Immature natural killer cell (primary cell): ENCODE measurements at regions not wholly inside any gene's neighbourhood (a gene's known extent, or its start where the extent isn't known, plus 50 kb on each side); places are given as distances from the start of the nearest gene placed in this dataset.

Experiments used
- DNase-seq, 3 donors: peaks; one replicate each; pipeline ENCODE4 v3.0.0; 2022; ENCODE audit warnings: mixed read lengths in 1 of 3
- H3K27ac Mint-ChIP-seq, 6 donors: one replicate each; pipeline ENCODE4 v1.8.0; 2020; ENCODE audit warnings: mixed read lengths in 6 of 6, mild to moderate bottlenecking in 5 of 6, inconsistent platforms in 4 of 6, moderate library complexity in 3 of 6
- H3K27me3 Mint-ChIP-seq, 3 donors: one replicate each; pipeline ENCODE4 v1.8.0; 2020 to 2021; ENCODE audit warnings: low read depth in 3 of 3, mild to moderate bottlenecking in 3 of 3, mixed read lengths in 3 of 3, moderate library complexity in 3 of 3, inconsistent platforms in 1 of 3
- H3K36me3 Mint-ChIP-seq, 3 donors: one replicate each; pipeline ENCODE4 v1.8.0; 2020; ENCODE audit warnings: mixed read lengths in 3 of 3, inconsistent platforms in 2 of 3, mild to moderate bottlenecking in 2 of 3
- H3K4me1 Mint-ChIP-seq, 2 donors: one replicate each; pipeline ENCODE4 v1.8.0; 2020; ENCODE audit warnings: inconsistent platforms in 2 of 2, mild to moderate bottlenecking in 2 of 2, mixed read lengths in 2 of 2, moderate library complexity in 1 of 2
- H3K4me3 Mint-ChIP-seq, 5 donors: one replicate each; pipeline ENCODE4 v1.8.0; 2020; ENCODE audit warnings: mild to moderate bottlenecking in 5 of 5, mixed read lengths in 5 of 5, inconsistent platforms in 3 of 5, moderate library complexity in 3 of 5
- H3K9me3 Mint-ChIP-seq, 6 donors: one replicate each; pipeline ENCODE4 v1.8.0; 2020; ENCODE audit warnings: mild to moderate bottlenecking in 6 of 6, mixed read lengths in 6 of 6, inconsistent platforms in 4 of 6, moderate library complexity in 3 of 6

DNA sequence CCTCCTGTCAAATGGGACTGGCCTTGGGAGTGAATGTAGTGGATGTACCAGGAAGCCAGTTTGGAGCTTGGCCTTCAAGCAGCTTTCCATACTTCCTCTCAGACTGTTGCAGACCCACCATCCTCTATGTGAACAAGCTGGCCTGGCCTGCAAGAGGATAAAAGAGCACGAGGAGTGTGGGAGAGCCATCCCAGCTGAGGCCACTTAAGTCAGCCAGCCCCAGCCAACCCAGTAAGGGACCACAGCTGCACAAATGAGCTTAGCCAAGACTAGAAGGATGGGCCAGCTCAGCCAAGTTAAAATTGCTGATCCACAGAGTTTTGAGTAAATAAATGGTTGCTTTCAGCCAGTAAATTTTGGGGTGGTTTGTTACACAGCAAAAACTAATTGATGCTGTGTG is 156.9 kb upstream of the SOX4 start:
- Mint-ChIP-seq H3K9me3 (no peaks in the 10 kb centered on the region), H3K4me1 (peaks cover 37 to 41% of the 10 kb centered on the region in 2 donors), H3K27ac (peak overlapping the region in 1 of 6 donors; percentile 51), H3K36me3 (peaks cover 0 to 4% (median 0%) of the 10 kb centered on the region in 3 donors), H3K27me3 (peaks cover 0 to 2% (median 1%) of the 10 kb centered on the region in 3 donors), H3K4me3 (no peak overlapping the region)
- DNase-seq, result no peak

DNA sequence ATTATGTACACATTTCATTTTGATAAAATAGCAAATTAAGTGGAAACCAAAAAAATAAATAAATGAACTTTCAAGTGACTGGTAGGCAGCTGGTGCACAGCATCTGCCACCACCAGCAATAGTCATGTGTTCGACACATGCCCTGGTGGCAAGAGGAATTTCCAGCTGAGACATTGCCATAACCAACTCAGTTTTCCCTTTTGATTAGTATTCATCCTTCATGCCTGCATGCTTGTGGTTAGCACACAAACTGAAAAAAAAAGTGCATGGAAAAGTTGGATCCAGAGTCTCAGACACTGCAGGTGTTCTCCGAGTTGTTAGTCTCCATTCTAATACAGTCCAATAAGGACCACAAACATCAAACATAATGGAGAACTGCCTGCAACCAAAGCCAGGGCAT is 156.0 kb upstream of the SOX4 start:
- Mint-ChIP-seq H3K4me1 (peaks cover 38 to 41% of the 10 kb centered on the region in 2 donors), H3K27ac (peak overlapping the region in 1 of 6 donors; percentile 49), H3K27me3 (peaks cover 0 to 2% (median 1%) of the 10 kb centered on the region in 3 donors), H3K36me3 (no peaks in the 10 kb centered on the region), H3K4me3 (peak overlapping the region in 3 of 5 donors; percentile 64 to 76 (median 70)), H3K9me3 (no peaks in the 10 kb centered on the region)
- DNase-seq, result no peak

DNA sequence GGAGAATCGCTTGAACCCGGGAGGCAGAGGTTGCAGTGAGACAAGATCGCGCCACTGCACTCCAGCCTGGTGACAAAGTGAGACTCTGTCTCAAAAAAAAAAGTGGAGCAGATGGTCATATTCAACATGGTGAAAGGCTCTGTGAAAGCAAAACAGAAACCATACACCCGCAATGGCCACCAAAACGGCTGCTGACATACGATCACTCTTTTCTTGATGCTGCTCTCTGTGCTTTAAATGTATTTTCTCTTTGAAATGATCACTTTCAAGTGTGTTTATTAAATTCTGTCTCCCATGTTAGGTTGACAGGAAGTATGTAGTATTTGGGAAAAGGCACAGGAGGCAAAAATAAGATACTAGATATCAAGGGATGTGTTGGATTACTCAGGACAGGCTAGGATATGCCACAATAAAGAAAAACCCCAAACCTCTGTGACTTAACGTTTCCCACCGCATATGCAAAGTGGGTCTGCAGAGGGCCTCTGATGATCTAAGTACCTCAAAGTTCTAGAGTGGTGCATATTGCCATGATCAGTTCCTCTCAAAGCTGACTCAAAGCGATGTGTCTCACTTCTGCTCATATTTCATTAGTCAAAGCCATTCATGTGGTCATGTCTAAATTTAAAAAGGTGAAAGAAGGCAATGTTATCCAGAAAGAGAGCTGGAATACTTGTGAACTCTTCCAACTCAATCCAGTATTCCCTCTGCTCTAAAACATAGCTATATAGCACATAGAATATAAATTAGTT is 155.1 kb upstream of the SOX4 start:
- H3K4me1 Mint-ChIP-seq, result peaks cover 38 to 41% of the 10 kb centered on the region in 2 donors
- H3K9me3 Mint-ChIP-seq, result no peaks in the 10 kb centered on the region
- H3K36me3 Mint-ChIP-seq, result no peaks in the 10 kb centered on the region
- DNase-seq, result peak; percentile 20 to 42 (median 24)
- peaks cover 0 to 3% (median 2%) of the 10 kb centered on the region in 3 donors for H3K27me3 Mint-ChIP-seq
- peak overlapping the region; percentile 74 to 86 (median 82) for H3K27ac Mint-ChIP-seq
- H3K4me3 Mint-ChIP-seq, result peak overlapping the region; percentile 40 to 76 (median 70)

DNA sequence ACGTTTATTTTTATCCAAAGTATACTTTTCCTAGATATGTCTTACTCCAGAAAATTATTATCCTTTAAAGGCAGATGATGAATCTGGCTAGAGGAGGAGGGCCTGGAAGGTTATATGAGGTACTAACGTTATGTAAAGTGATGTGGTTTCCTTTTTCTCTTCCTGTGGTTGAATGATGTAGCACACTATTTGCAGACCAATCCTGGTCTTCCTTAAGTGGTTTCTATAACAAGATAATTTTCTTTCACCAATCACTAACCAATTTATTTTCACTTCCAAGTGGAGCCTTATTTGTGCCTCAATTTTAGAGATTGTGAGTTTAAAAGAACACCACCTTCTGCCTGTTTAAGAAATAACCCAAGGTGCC is 154.6 kb upstream of the SOX4 start:
- peaks cover 0 to 3% (median 2%) of the 10 kb centered on the region in 3 donors for H3K27me3 Mint-ChIP-seq
- peak overlapping the region in 4 of 5 donors; percentile 64 to 76 (median 71) for H3K4me3 Mint-ChIP-seq
- peaks cover 38 to 41% of the 10 kb centered on the region in 2 donors for H3K4me1 Mint-ChIP-seq
- DNase-seq, result peak; percentile 14 to 18 (median 17)
- no peaks in the 10 kb centered on the region for H3K9me3 Mint-ChIP-seq
- no peaks in the 10 kb centered on the region for H3K36me3 Mint-ChIP-seq
- peak overlapping the region in 5 of 6 donors; percentile 41 to 86 (median 74) for H3K27ac Mint-ChIP-seq

GRCh38 chr6:21441386-21441785 is 152.2 kb upstream of the SOX4 start:
- peak in 1 of 3 donors; percentile 2 for DNase-seq
- no peak overlapping the region for H3K27ac Mint-ChIP-seq
- no peak overlapping the region for H3K4me3 Mint-ChIP-seq
- H3K36me3 Mint-ChIP-seq, result no peaks in the 10 kb centered on the region
- peaks cover 0 to 4% (median 3%) of the 10 kb centered on the region in 3 donors for H3K27me3 Mint-ChIP-seq
- H3K9me3 Mint-ChIP-seq, result no peaks in the 10 kb centered on the region
- peaks cover 38 to 41% of the 10 kb centered on the region in 2 donors for H3K4me1 Mint-ChIP-seq

DNA sequence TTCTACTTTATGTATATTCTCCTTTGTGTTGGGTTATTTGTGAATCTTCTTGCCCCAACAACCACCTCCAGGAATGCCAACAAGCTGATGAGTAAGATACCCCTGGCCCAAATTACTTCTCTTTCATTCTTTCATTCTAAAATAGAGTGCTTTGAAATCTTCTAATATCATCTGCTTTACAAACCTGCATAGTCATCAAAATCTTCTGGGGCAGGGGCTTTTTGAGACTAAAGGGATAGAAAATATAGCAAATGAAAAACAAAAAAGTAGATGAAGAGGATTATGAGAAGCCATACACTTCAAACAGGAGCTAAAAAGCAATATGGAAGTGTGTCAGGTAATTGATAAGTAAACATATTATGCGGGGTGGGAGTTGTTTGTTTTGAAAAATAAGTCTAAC is 150.7 kb upstream of the SOX4 start:
- Mint-ChIP-seq H3K36me3 (no peaks in the 10 kb centered on the region), H3K4me3 (no peak overlapping the region), H3K9me3 (no peaks in the 10 kb centered on the region), H3K4me1 (peaks cover 29 to 32% of the 10 kb centered on the region in 2 donors), H3K27me3 (peaks cover 1 to 4% (median 3%) of the 10 kb centered on the region in 3 donors), H3K27ac (no peak overlapping the region)
- no peak for DNase-seq

- Mint-ChIP-seq H3K27me3 (peaks cover 2 to 3% (median 2%) of the 10 kb centered on the region in 3 donors), H3K9me3 (no peaks in the 10 kb centered on the region), H3K36me3 (no peaks in the 10 kb centered on the region), H3K4me1 (peaks cover 10 to 13% of the 10 kb centered on the region in 2 donors), H3K4me3 (no peak overlapping the region), H3K27ac (no peak overlapping the region)
- DNase-seq, result no peak
Observed at GRCh38 chr6:21444711-21445260, 148.8 kb upstream of the SOX4 start.

GRCh38 chr6:21447987-21448386 is 145.6 kb upstream of the SOX4 start:
- no peak overlapping the region for H3K27ac Mint-ChIP-seq
- H3K27me3 Mint-ChIP-seq, result peaks cover 2 to 3% (median 2%) of the 10 kb centered on the region in 3 donors
- H3K4me3 Mint-ChIP-seq, result no peak overlapping the region
- H3K36me3 Mint-ChIP-seq, result no peaks in the 10 kb centered on the region
- H3K4me1 Mint-ChIP-seq, result no peaks in the 10 kb centered on the region
- DNase-seq, result no peak
- H3K9me3 Mint-ChIP-seq, result no peaks in the 10 kb centered on the region

GRCh38 chr6:21448485-21449109 is 145.0 kb upstream of the SOX4 start:
- no peak overlapping the region for H3K27ac Mint-ChIP-seq
- no peaks in the 10 kb centered on the region for H3K36me3 Mint-ChIP-seq
- no peak for DNase-seq
- H3K9me3 Mint-ChIP-seq, result no peaks in the 10 kb centered on the region
- H3K4me3 Mint-ChIP-seq, result no peak overlapping the region
- peaks cover 0 to 5% (median 3%) of the 10 kb centered on the region in 3 donors for H3K27me3 Mint-ChIP-seq
- H3K4me1 Mint-ChIP-seq, result no peaks in the 10 kb centered on the region

- Mint-ChIP-seq H3K27ac (no peak overlapping the region), H3K9me3 (no peaks in the 10 kb centered on the region), H3K4me1 (no peaks in the 10 kb centered on the region), H3K4me3 (no peak overlapping the region), H3K27me3 (peaks cover 2 to 5% (median 2%) of the 10 kb centered on the region in 3 donors), H3K36me3 (no peaks in the 10 kb centered on the region)
- no peak for DNase-seq
Observed at GRCh38 chr6:21450149-21450548, 143.4 kb upstream of the SOX4 start.

GRCh38 chr6:21450628-21451027 is 142.9 kb upstream of the SOX4 start:
- no peaks in the 10 kb centered on the region for H3K4me1 Mint-ChIP-seq
- no peak for DNase-seq
- no peaks in the 10 kb centered on the region for H3K36me3 Mint-ChIP-seq
- no peak overlapping the region for H3K27ac Mint-ChIP-seq
- no peak overlapping the region for H3K4me3 Mint-ChIP-seq
- peaks cover 0 to 5% (median 2%) of the 10 kb centered on the region in 3 donors for H3K27me3 Mint-ChIP-seq
- no peaks in the 10 kb centered on the region for H3K9me3 Mint-ChIP-seq

DNA sequence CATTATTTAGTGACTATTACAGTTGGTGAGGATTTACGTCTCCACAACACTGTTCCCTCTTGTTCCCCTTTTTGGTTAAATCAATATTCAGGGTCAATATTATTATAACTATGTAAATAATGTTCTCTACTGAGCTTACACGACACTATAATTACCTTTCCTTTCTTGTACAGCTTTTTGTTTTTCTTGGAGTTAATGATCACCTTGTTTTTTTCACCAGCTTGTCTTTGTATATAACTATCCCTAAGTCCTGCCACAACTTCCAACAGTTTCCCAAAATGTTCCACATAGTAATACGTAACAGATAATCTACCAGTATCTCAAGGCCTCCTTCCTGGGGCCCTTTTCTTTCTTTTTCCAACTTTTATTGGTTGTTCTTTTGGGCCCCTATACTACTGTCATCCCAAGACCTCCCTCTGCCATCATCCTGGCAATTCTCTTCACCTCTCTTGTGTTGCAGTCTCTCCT is 142.0 kb upstream of the SOX4 start:
- Mint-ChIP-seq H3K4me3 (no peak overlapping the region), H3K9me3 (peaks cover 0 to 2% (median 0%) of the 10 kb centered on the region in 6 donors), H3K36me3 (no peaks in the 10 kb centered on the region), H3K4me1 (no peaks in the 10 kb centered on the region), H3K27me3 (peaks cover 0 to 5% (median 2%) of the 10 kb centered on the region in 3 donors), H3K27ac (no peak overlapping the region)
- DNase-seq, result no peak

DNA sequence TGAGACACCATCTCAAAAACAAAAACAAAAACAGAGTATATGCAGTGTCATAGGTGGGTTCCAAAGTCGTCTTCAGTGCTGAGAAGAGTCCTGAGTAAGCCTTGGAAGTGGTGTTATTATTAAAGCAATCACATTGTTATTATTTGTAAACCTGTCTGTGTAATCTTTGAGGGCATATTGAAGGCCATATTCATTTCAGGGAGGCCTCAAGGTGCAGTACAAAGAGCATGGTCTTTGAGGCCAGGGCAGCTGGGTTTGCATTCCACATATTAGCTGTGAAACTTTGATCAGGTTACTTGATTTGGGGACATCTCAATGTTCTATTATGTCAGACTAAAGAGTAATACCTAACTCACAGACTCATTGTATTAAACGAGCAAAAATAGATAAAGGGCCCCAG is 139.3 kb upstream of the SOX4 start:
- H3K9me3 Mint-ChIP-seq, result peaks cover 0 to 2% (median 0%) of the 10 kb centered on the region in 6 donors
- DNase-seq, result no peak
- no peak overlapping the region for H3K27ac Mint-ChIP-seq
- no peak overlapping the region for H3K4me3 Mint-ChIP-seq
- no peaks in the 10 kb centered on the region for H3K36me3 Mint-ChIP-seq
- peaks cover 0 to 3% (median 2%) of the 10 kb centered on the region in 3 donors for H3K27me3 Mint-ChIP-seq
- H3K4me1 Mint-ChIP-seq, result no peaks in the 10 kb centered on the region

DNA sequence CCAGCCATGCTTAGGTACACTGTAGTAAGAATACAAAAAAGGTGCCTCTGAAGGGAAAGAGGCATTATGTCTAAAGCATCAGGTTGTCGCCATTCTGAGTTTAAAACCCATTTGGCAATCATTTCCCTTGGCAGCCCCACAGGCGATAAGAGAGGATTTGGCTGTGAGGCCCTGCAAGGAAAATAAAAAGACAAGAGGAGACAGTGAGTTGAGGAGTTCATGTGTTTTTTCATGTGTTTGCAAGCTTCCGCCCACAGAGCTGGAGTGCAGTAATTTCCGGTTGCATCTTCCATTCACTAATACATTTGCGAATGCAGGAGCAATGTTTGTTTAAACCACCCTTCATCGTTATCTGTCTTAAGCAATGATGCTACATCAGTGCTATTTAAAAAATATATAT is 138.5 kb upstream of the SOX4 start:
- H3K36me3 Mint-ChIP-seq, result no peaks in the 10 kb centered on the region
- H3K4me1 Mint-ChIP-seq, result no peaks in the 10 kb centered on the region
- no peak for DNase-seq
- H3K27me3 Mint-ChIP-seq, result peaks cover 0 to 3% (median 2%) of the 10 kb centered on the region in 3 donors
- no peak overlapping the region for H3K27ac Mint-ChIP-seq
- H3K4me3 Mint-ChIP-seq, result no peak overlapping the region
- peaks cover 0 to 2% (median 0%) of the 10 kb centered on the region in 6 donors for H3K9me3 Mint-ChIP-seq
